ENCODE measurements at regions not wholly inside any gene's neighbourhood (a gene's known extent, or its start where the extent isn't known, plus 50 kb on each side); places are given as distances from the start of the nearest gene placed in this dataset.

- CTCF ChIA-PET = interaction anchor here (0.7 kb wide), 1 partner anchor 546 kb away, joined by 3 read pairs; no protein-coding TSS in a partner anchor
- no peaks in the 10 kb centered on the region for H3K36me3 Mint-ChIP-seq (ENCODE audit: insufficient read depth, unreplicated experiment)
- no peak overlapping the region for H3K4me3 Mint-ChIP-seq (ENCODE audit: low read depth, unreplicated experiment)
- no peak for DNase-seq
- H3K27me3 Mint-ChIP-seq (ENCODE audit: unreplicated experiment) = no peaks in the 10 kb centered on the region
- BruUV-seq (replicated peaks) = no TSS peak
- no peak for TF ChIP-seq CTCF (IDR thresholded peaks at IDR 0.05; ENCODE audit: unreplicated experiment)
- H3K27ac Mint-ChIP-seq (ENCODE audit: unreplicated experiment) = no peak overlapping the region
- peaks cover 3% of the 10 kb centered on the region for H3K9me3 Mint-ChIP-seq (ENCODE audit: low read depth, unreplicated experiment)
- intact Hi-C loops (cut with micrococcal nuclease; ENCODE audit: unreplicated experiment) = no loop called here
- H3K4me1 Mint-ChIP-seq (ENCODE audit: low read depth, unreplicated experiment) = no peaks in the 10 kb centered on the region
Observed at GRCh38 chr18:44513233-44513632, 167.5 kb upstream of the SETBP1 start.

- no peak for TF ChIP-seq CTCF (IDR thresholded peaks at IDR 0.05; ENCODE audit: unreplicated experiment)
- no peak for DNase-seq
- Mint-ChIP-seq H3K36me3 (ENCODE audit: insufficient read depth, unreplicated experiment) (no peaks in the 10 kb centered on the region), H3K4me3 (ENCODE audit: low read depth, unreplicated experiment) (no peak overlapping the region), H3K27me3 (ENCODE audit: unreplicated experiment) (no peaks in the 10 kb centered on the region), H3K27ac (ENCODE audit: unreplicated experiment) (no peak overlapping the region), H3K9me3 (ENCODE audit: low read depth, unreplicated experiment) (peaks cover 3% of the 10 kb centered on the region), H3K4me1 (ENCODE audit: low read depth, unreplicated experiment) (no peaks in the 10 kb centered on the region)
- BruUV-seq (replicated peaks) = no TSS peak
- CTCF ChIA-PET = interaction anchor here (0.7 kb wide), 1 partner anchor 545 kb away, joined by 3 read pairs; no protein-coding TSS in a partner anchor
- intact Hi-C loops (cut with micrococcal nuclease; ENCODE audit: unreplicated experiment) = no loop called here
Observed at GRCh38 chr18:44514106-44514505, 166.6 kb upstream of the SETBP1 start.

GRCh38 chr18:44514766-44515165 is 165.9 kb upstream of the SETBP1 start:
- DNase-seq = no peak
- TF ChIP-seq CTCF (IDR thresholded peaks at IDR 0.05; ENCODE audit: unreplicated experiment) = no peak
- H3K27me3 Mint-ChIP-seq (ENCODE audit: unreplicated experiment) = no peaks in the 10 kb centered on the region
- BruUV-seq (replicated peaks) = no TSS peak
- no peak overlapping the region for H3K4me3 Mint-ChIP-seq (ENCODE audit: low read depth, unreplicated experiment)
- CTCF ChIA-PET = interaction anchor here (0.7 kb wide), 1 partner anchor 590 kb away, joined by 3 read pairs; no protein-coding TSS in a partner anchor
- intact Hi-C loops (cut with micrococcal nuclease; ENCODE audit: unreplicated experiment) = no loop called here
- peaks cover 3% of the 10 kb centered on the region for H3K9me3 Mint-ChIP-seq (ENCODE audit: low read depth, unreplicated experiment)
- H3K4me1 Mint-ChIP-seq (ENCODE audit: low read depth, unreplicated experiment) = no peaks in the 10 kb centered on the region
- no peaks in the 10 kb centered on the region for H3K36me3 Mint-ChIP-seq (ENCODE audit: insufficient read depth, unreplicated experiment)
- no peak overlapping the region for H3K27ac Mint-ChIP-seq (ENCODE audit: unreplicated experiment)

- no peak for DNase-seq
- TF ChIP-seq CTCF (IDR thresholded peaks at IDR 0.05; ENCODE audit: unreplicated experiment) = no peak
- BruUV-seq (replicated peaks) = no TSS peak
- no peak overlapping the region for H3K27ac Mint-ChIP-seq (ENCODE audit: unreplicated experiment)
- intact Hi-C loops (cut with micrococcal nuclease; ENCODE audit: unreplicated experiment) = no loop called here
- H3K4me1 Mint-ChIP-seq (ENCODE audit: low read depth, unreplicated experiment) = peaks cover 13% of the 10 kb centered on the region
- H3K9me3 Mint-ChIP-seq (ENCODE audit: low read depth, unreplicated experiment) = peaks cover 3% of the 10 kb centered on the region
- no peaks in the 10 kb centered on the region for H3K27me3 Mint-ChIP-seq (ENCODE audit: unreplicated experiment)
- H3K4me3 Mint-ChIP-seq (ENCODE audit: low read depth, unreplicated experiment) = no peak overlapping the region
- CTCF ChIA-PET = no interaction called here
- no peaks in the 10 kb centered on the region for H3K36me3 Mint-ChIP-seq (ENCODE audit: insufficient read depth, unreplicated experiment)
Observed at GRCh38 chr18:44516450-44516849, 164.2 kb upstream of the SETBP1 start.
